Mammary epithelial cell (primary cell): ENCODE measurements at regions not wholly inside any gene's neighbourhood (a gene's known extent, or its start where the extent isn't known, plus 50 kb on each side); places are given as distances from the start of the nearest gene placed in this dataset.

Experiments used
- CTCF ChIP-seq, 2 donors: IDR thresholded peaks in 1 of 2; conservative IDR thresholded peaks in 1 of 2; 2 replicates each; pipeline ENCODE4 v1.5.1; 2011 to 2012; ENCODE audit warnings: inconsistent platforms in 2 of 2, low read length in 2 of 2, mild to moderate bottlenecking in 2 of 2, control low read depth in 1 of 2, low read depth in 1 of 2; ENCODE audit not compliant: insufficient read depth in 1 of 2; ENCODE audit errors: extremely low read depth in 1 of 2
- EZH2 ChIP-seq: IDR thresholded peaks from 2 replicates; pipeline ENCODE4 v1.6.1; 2012; ENCODE audit warnings: low read length, inconsistent platforms, borderline replicate concordance

GRCh38 chr6:158255989-158256601 lies 56.2 kb upstream of the TULP4 start:
- TF ChIP-seq CTCF (conservative IDR thresholded peaks at IDR 0.05 in 1 of 2, IDR thresholded peaks at IDR 0.05 in 1 of 2; ENCODE audit: extremely low read depth in 1 of 2, insufficient read depth in 1 of 2, low read depth in 1 of 2, low read length in 2 of 2) (no peak), EZH2 (no peak)
